ENCODE measurements at regions not wholly inside any gene's neighbourhood (a gene's known extent, or its start where the extent isn't known, plus 50 kb on each side); places are given as distances from the start of the nearest gene placed in this dataset.

DNA sequence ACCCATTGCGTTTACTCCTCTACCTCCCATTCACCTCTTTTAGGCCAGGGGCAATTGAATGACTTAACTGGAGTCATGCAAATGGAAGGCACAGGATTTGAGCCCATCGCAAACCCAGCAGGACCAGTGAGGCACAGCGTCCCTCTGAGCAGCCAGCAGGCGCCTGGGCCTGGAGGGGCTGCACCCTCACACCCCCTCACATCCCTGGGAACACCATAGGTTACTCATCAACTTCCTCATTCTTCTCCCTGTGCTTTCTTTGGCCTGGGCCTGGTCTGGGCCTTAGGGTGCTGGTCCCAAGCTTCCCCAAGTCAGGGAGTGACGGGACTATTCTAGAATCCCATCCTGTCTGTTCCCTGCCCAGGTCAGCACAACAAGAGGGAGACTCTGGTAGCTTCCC is 169.4 kb upstream of the EEPD1 start:
- H2BK120ac ChIP-seq (ENCODE audit: low read depth, low read length) = no peak overlapping the region
- dilution Hi-C loops (cut with HindIII; ENCODE audit: low sequenced_read_pairs, unreplicated experiment) = loop anchor here (25.0 kb wide), 1 partner anchor 329 kb away; no protein-coding TSS in a partner anchor

More for the DNA sequence above, 169.4 kb upstream of the EEPD1 start:
- no TSS peak for BruUV-seq (replicated peaks)
- Histone ChIP-seq H2AFZ (replicated peaks; ENCODE audit: low read length, poor library complexity) (peak overlapping the region; percentile 13), H3K18ac (ENCODE audit: low read depth, low read length) (no peak overlapping the region), H3K79me1 (ENCODE audit: low read depth in 1 of 2, low read length in 2 of 2) (no peaks in the 10 kb centered on the region), H3K23ac (ENCODE audit: low read depth, low read length) (no peak overlapping the region), H2BK15ac (ENCODE audit: low read depth, low read length) (no peak overlapping the region), H3K27me3 (ENCODE audit: control insufficient read depth, insufficient read depth, low read length) (peaks cover 23% of the 10 kb centered on the region), H3K9me1 (ENCODE audit: insufficient read depth, low read length) (no peaks in the 10 kb centered on the region), H4K5ac (ENCODE audit: low read depth, low read length) (no peak overlapping the region), H4K91ac (ENCODE audit: insufficient read depth, low read depth, low read length) (no peak overlapping the region), H3K36me3 (ENCODE audit: control insufficient read depth, insufficient read depth, low read length) (no peaks in the 10 kb centered on the region), H3K4ac (ENCODE audit: low read depth, low read length) (no peak overlapping the region), H3K9ac (ENCODE audit: low read depth, low read length) (no peak overlapping the region), H2BK5ac (ENCODE audit: low read depth, low read length, poor library complexity, severe bottlenecking) (no peak overlapping the region), H2AK5ac (ENCODE audit: low read depth, low read length) (no peak overlapping the region), H3K56ac (ENCODE audit: extremely low read depth, insufficient read depth, low read length) (no peak overlapping the region), H3K27ac (ENCODE audit: insufficient read depth, low read length) (no peak overlapping the region), H3K14ac (replicated peaks; ENCODE audit: low read depth, low read length) (no peak overlapping the region), H3K4me2 (ENCODE audit: low read depth, low read length) (no peak overlapping the region), H4K20me1 (ENCODE audit: insufficient read depth, low read length) (no peaks in the 10 kb centered on the region), H3K4me3 (ENCODE audit: insufficient read depth, low read depth, low read length) (no peak overlapping the region), H2AK9ac (replicated peaks; ENCODE audit: low read depth, low read length, poor library complexity) (no peak overlapping the region), H3K4me1 (ENCODE audit: control insufficient read depth, insufficient read depth, low read length) (peaks cover 2% of the 10 kb centered on the region; the same call in 1 of the 2 replicates), H4K8ac (ENCODE audit: low read depth in 2 of 2, low read length in 2 of 2) (no peak overlapping the region), H3K9me3 (ENCODE audit: control insufficient read depth, insufficient read depth, low read length) (no peaks in the 10 kb centered on the region), H2BK20ac (ENCODE audit: low read depth, low read length) (no peak overlapping the region)
- in situ Hi-C loops (cut with MboI; ENCODE audit: low sequenced_read_pairs) (no loop called here), intact Hi-C loops (cut with micrococcal nuclease) (loop anchor here (10.0 kb wide), 1 partner anchor 171 kb away; the partner anchor contains the start of gene EEPD1)
- no CpG with 5 or more reads among the region's 5 CpGs for WGBS, 2 experiments (ENCODE audit: extremely low coverage in 2 of 2, insufficient read length in 1 of 2)
- ChIA-PET POLR2A (ENCODE audit: unreplicated experiment) (no interaction called here), CTCF (no interaction called here)
- ATAC-seq (ENCODE audit: low read depth) = no peak
- TF ChIP-seq NFE2L2 (IDR thresholded peaks at IDR 0.05; ENCODE audit: low read depth, low read length) (no peak), CEBPB (IDR thresholded peaks at IDR 0.05; ENCODE audit: low read depth, low read length) (no peak), MXI1 (IDR thresholded peaks at IDR 0.05; ENCODE audit: borderline replicate concordance, low read depth, low read length) (no peak), POLR2A (IDR thresholded peaks at IDR 0.05; ENCODE audit: low read depth, low read length) (no peak), FOS (IDR thresholded peaks at IDR 0.05; ENCODE audit: low read depth, low read length) (no peak), SMC3 (IDR thresholded peaks at IDR 0.05; ENCODE audit: low read depth, low read length) (no peak), MAFK (IDR thresholded peaks at IDR 0.05; ENCODE audit: low read depth, low read length) (no peak)
- TF ChIP-seq, protein P1, sequence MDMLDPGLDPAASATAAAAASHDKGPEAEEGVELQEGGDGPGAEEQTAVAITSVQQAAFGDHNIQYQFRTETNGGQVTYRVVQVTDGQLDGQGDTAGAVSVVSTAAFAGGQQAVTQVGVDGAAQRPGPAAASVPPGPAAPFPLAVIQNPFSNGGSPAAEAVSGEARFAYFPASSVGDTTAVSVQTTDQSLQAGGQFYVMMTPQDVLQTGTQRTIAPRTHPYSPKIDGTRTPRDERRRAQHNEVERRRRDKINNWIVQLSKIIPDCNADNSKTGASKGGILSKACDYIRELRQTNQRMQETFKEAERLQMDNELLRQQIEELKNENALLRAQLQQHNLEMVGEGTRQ (IDR thresholded peaks at IDR 0.05; ENCODE audit: low read depth, low read length) = no peak
- no peak for DNase-seq
